HepG2 (cell line): ENCODE measurements at regions not wholly inside any gene's neighbourhood (a gene's known extent, or its start where the extent isn't known, plus 50 kb on each side); places are given as distances from the start of the nearest gene placed in this dataset.

Source experiments
- ZNF142 ChIP-seq: sonication (generic); formaldehyde crosslinking; IDR thresholded peaks from 2 replicates; pipeline ENCODE4 v1.4.0; 2020; ENCODE audit warnings: missing genetic modification reagents
- ZNF646 ChIP-seq: sonication (generic); formaldehyde crosslinking; IDR thresholded peaks from 2 replicates; pipeline ENCODE4 v1.9.0; 2021; ENCODE audit warnings: mild to moderate bottlenecking, missing genetic modification reagents

- no peak for TF ChIP-seq ZNF646
- no peak for TF ChIP-seq ZNF142 (CRISPR knock-in tag)
These were observed 264.8 kb downstream of the ANAPC1 start (continued) for GRCh38 chr2:111618978-111619902.
